Endothelial cell (in vitro differentiated cells): ENCODE measurements at regions not wholly inside any gene's neighbourhood (a gene's known extent, or its start where the extent isn't known, plus 50 kb on each side); places are given as distances from the start of the nearest gene placed in this dataset.

Experiments used
- DNase-seq: peaks from one replicate; pipeline ENCODE4 v3.0.0; 2021; ENCODE audit warnings: low spot score
- H3K27ac Mint-ChIP-seq: one replicate; pipeline ENCODE4 v1.8.0; 2021; ENCODE audit warnings: mixed read lengths, inconsistent platforms; ENCODE audit not compliant: unreplicated experiment
- H3K27me3 Mint-ChIP-seq: one replicate; pipeline ENCODE4 v1.8.0; 2021; ENCODE audit warnings: mild to moderate bottlenecking, moderate library complexity, mixed read lengths, inconsistent platforms; ENCODE audit not compliant: unreplicated experiment
- H3K36me3 Mint-ChIP-seq: one replicate; pipeline ENCODE4 v1.8.0; 2021; ENCODE audit warnings: mild to moderate bottlenecking, low read depth, mixed read lengths, inconsistent platforms; ENCODE audit not compliant: unreplicated experiment
- H3K4me1 Mint-ChIP-seq: one replicate; pipeline ENCODE4 v1.8.0; 2021; ENCODE audit warnings: mild to moderate bottlenecking, mixed read lengths, inconsistent platforms; ENCODE audit not compliant: unreplicated experiment
- H3K4me3 Mint-ChIP-seq: one replicate; pipeline ENCODE4 v1.8.0; 2021; ENCODE audit warnings: mild to moderate bottlenecking, mixed read lengths, inconsistent platforms; ENCODE audit not compliant: unreplicated experiment
- H3K9me3 Mint-ChIP-seq: one replicate; pipeline ENCODE4 v1.8.0; 2021; ENCODE audit warnings: mixed read lengths, inconsistent platforms; ENCODE audit not compliant: unreplicated experiment
- CTCF ChIP-seq: fragments of 200-600 bp; sonication (generic); IDR thresholded peaks from one replicate; pipeline ENCODE4 v1.5.0; 2021; ENCODE audit warnings: antibody characterized with exemption; ENCODE audit not compliant: unreplicated experiment

DNA sequence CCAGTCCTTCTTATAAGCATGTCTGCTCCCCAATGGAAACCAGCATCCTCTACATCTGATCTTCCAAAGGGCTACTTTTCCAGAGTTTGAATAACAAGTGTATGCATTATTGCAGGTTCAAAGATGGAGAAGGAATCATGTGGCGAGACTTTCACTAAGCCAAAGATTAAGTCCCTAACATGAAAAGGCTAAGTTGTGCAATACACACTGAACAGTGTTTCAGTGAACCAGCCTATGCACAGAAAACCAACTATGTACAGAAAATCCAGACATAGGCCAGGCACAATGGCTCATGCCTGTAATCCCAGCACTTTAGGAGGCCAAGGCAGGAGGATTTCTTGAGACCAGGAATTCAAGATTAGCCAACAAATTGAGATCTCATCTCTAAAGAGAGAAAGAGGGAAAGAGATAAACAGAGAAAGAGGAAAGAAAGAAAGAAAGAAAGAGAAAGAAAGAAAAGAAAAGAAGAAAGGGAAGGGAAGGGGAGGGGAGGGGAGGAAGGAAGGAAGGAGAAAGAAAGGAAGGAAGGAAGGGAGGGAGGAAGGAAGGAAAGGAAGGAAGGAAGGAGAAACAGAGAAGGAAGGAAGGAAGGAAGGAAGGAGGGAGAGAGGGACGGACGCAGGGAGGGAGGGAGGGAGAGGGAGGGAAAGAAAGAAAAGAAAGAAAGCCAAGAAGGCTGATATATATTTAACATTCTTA is 181.7 kb downstream of the LTN1 start:
- Mint-ChIP-seq H3K27ac (no peak overlapping the region), H3K36me3 (no peaks in the 10 kb centered on the region), H3K9me3 (no peaks in the 10 kb centered on the region), H3K4me1 (no peaks in the 10 kb centered on the region), H3K4me3 (no peak overlapping the region), H3K27me3 (peaks cover 3% of the 10 kb centered on the region)
- DNase-seq = no peak
- TF ChIP-seq CTCF = no peak

DNA sequence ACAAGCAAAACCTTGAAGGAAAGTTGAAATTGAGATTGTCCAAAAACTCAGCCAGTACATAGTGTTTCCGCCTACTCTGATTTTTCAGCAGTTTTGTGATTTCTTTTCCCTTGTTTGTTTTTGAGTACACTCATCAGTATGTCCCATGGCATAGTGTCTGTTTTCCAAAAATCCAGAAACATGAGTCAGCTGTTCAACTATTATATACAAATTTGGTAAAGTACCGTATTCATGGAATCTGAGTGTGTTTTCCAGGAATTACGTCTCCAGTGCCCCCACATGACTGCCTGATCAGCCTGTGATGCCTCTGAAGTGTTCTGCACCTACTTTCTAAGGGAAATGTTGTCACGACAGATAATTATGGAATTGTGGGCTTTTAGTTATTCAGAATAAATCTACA is 186.8 kb downstream of the LTN1 start:
- H3K9me3 Mint-ChIP-seq = no peaks in the 10 kb centered on the region
- H3K4me3 Mint-ChIP-seq = no peak overlapping the region
- H3K27ac Mint-ChIP-seq = no peak overlapping the region
- H3K27me3 Mint-ChIP-seq = peaks cover 2% of the 10 kb centered on the region
- no peak for DNase-seq
- no peaks in the 10 kb centered on the region for H3K36me3 Mint-ChIP-seq
- no peaks in the 10 kb centered on the region for H3K4me1 Mint-ChIP-seq
- no peak for TF ChIP-seq CTCF

DNA sequence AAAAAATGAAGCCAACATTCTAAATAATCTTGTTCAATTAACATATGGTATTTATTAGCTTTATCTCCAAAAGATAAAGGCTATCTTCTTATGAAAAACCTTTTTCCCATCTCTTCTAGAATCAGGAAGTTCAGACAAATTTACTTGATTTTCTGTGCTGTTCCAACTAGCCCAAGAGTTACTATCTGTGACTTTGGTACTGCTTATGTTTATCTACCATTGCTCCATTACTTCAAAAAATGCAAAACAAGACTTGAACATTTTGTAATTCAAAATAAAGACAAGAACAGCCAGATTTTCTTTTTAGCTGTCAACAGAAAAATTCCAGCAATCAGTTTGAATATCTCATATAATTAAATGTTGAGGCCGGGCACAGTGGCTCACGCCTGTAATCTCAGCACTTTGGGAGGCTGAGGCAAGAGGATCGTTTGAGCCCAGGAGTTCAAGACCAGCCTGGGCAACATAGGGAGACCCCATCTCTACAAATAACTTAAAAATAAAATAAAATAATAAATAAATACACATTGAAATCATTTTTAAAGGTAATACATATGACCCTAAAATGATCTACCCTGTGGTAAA is 188.5 kb downstream of the LTN1 start:
- no peak for DNase-seq
- H3K4me1 Mint-ChIP-seq = no peaks in the 10 kb centered on the region

DNA sequence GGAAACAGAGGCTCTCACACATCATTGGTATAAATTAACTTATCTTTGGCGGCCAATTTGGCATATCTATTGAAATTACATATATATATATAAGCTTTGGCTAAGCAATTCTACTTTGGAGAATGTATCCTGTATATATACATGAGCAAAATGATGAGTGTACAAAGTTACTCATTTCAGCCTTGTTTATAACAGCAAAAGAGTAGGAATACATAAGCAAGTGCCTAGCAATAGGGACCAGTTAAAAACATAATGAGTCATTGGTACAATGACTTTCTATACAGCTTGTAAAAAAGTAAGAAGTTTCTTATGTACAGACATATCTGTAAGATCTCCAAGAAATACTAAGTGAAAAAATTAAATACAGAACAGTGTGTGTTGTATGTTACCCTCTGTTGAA is 190.8 kb downstream of the LTN1 start:
- Mint-ChIP-seq H3K4me3 (no peak overlapping the region), H3K36me3 (no peaks in the 10 kb centered on the region), H3K9me3 (no peaks in the 10 kb centered on the region), H3K27me3 (no peaks in the 10 kb centered on the region), H3K27ac (no peak overlapping the region), H3K4me1 (peaks cover 8% of the 10 kb centered on the region)
- no peak for DNase-seq
- no peak for TF ChIP-seq CTCF

More for the DNA sequence above, 188.5 kb downstream of the LTN1 start:
- TF ChIP-seq CTCF = no peak
- no peaks in the 10 kb centered on the region for H3K36me3 Mint-ChIP-seq
- H3K27ac Mint-ChIP-seq = no peak overlapping the region
- peaks cover 2% of the 10 kb centered on the region for H3K27me3 Mint-ChIP-seq
- no peaks in the 10 kb centered on the region for H3K9me3 Mint-ChIP-seq
- H3K4me3 Mint-ChIP-seq = no peak overlapping the region

DNA sequence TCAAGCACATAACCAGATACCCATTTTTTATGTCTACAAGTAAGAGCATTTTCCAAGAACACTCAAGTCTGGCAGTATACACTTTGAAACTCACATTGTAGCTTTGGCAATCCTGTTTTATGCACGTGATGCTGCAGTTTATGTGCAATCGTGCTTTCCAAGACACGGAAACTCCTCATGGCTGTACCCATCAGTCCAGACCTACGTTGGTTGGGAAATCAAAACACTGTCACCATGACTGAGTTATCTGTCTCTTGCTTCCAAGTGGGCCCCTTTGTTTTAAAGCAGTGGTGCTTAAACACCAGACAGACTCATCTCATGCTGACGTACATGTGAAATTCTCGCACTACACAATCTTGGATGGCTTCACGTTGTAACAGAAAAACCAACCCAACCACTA is 192.8 kb downstream of the LTN1 start:
- Mint-ChIP-seq H3K36me3 (no peaks in the 10 kb centered on the region), H3K9me3 (no peaks in the 10 kb centered on the region), H3K27me3 (no peaks in the 10 kb centered on the region), H3K27ac (no peak overlapping the region), H3K4me3 (no peak overlapping the region), H3K4me1 (peaks cover 16% of the 10 kb centered on the region)
- TF ChIP-seq CTCF = no peak
- DNase-seq = no peak
